GM12878 (cell line): ENCODE measurements at regions not wholly inside any gene's neighbourhood (a gene's known extent, or its start where the extent isn't known, plus 50 kb on each side); places are given as distances from the start of the nearest gene placed in this dataset.

Source experiments
- ATAC-seq: fragments of 200-7000 bp; cut with Tn5 transposase; 3 replicates; pipeline ENCODE4 v1.9.1; 2020; ENCODE audit warnings: mild to moderate bottlenecking, moderate library complexity
- BruUV-seq: library from RNA; stranded (reverse); fragments of 400-500 nt; replicated peaks from 2 replicates; lab custom pipeline; 2021; lab: Mats Ljungman, UMichigan
- CTCF ChIA-PET: fragments of 300-600 bp; sonication (Branson Sonifier 250); formaldehyde crosslinking; extraction: SDS; loops from one replicate; lab custom pipeline; 2021; ENCODE audit warnings: inconsistent platforms; lab: Yijun Ruan, JAX
- POLR2A ChIA-PET: fragments of 350-600 bp; formaldehyde crosslinking; extraction: SDS; loops from one replicate; lab custom pipeline; 2021; ENCODE audit warnings: inconsistent platforms; lab: Charles Lee
- RAD21 ChIA-PET: fragments of 300-600 bp; sonication (Branson Sonifier 250); formaldehyde crosslinking; loops from one replicate; lab custom pipeline; 2023; ENCODE audit warnings: antibody characterized with exemption; ENCODE audit not compliant: unreplicated experiment; lab: Charles Lee
- SMC1A ChIA-PET: fragments of 300-600 bp; sonication (Branson Sonifier 250); formaldehyde crosslinking; loops from one replicate; lab custom pipeline; 2023; ENCODE audit not compliant: unreplicated experiment, uncharacterized antibody; lab: Charles Lee
- DNase-seq: peaks from one replicate; pipeline ENCODE4 v3.0.0-alpha.2; 2011; ENCODE audit warnings: low read depth, low spot score
- FAIRE-seq: peaks from 3 replicates; lab custom pipeline; 2011; peaks lifted over from hg19 to GRCh38; lab: Jason Lieb, UNC
- H2AFZ ChIP-seq: 2 replicates; pipeline ENCODE4 v1.6.0; 2011; ENCODE audit warnings: low read depth, low read length, control low read depth; ENCODE audit not compliant: control insufficient read depth
- H3K27ac ChIP-seq: 2 replicates; pipeline ENCODE4 v1.5.1; 2011; ENCODE audit warnings: control low read depth; ENCODE audit not compliant: control insufficient read depth, insufficient read depth
- H3K27me3 ChIP-seq, 2 experiments: replicated peaks in 1 of 2; 2 replicates each; pipeline versions ENCODE4 v1.6.0 to v1.6.1; 2011; ENCODE audit warnings: low read length in 1 of 2; ENCODE audit not compliant: control insufficient read depth in 2 of 2, insufficient read depth in 2 of 2
- H3K36me3 ChIP-seq, 2 experiments: 2 replicates each; pipeline ENCODE4 v1.5.1; 2011; ENCODE audit warnings: low read length in 1 of 2; ENCODE audit not compliant: control insufficient read depth in 2 of 2, insufficient read depth in 2 of 2
- H3K4me1 ChIP-seq: 2 replicates; pipeline ENCODE4 v1.6.1; 2011; ENCODE audit warnings: mild to moderate bottlenecking, low read length, moderate library complexity, mixed read lengths; ENCODE audit not compliant: control insufficient read depth, insufficient read depth
- H3K4me2 ChIP-seq: 2 replicates; pipeline ENCODE4 v1.6.0; 2011; ENCODE audit warnings: control low read depth; ENCODE audit not compliant: control insufficient read depth, insufficient read depth
- H3K4me3 ChIP-seq: fragments of 200-600 bp; sonication (generic); 2 replicates; pipeline ENCODE4 v1.5.1; 2016
- H3K79me2 ChIP-seq: 2 replicates; pipeline ENCODE4 v1.6.0; 2011; ENCODE audit warnings: low read length; ENCODE audit not compliant: control insufficient read depth, insufficient read depth
- H3K9ac ChIP-seq: 2 replicates; pipeline ENCODE4 v1.8.0; 2011; ENCODE audit warnings: low read length, control low read depth, mixed read lengths; ENCODE audit not compliant: control insufficient read depth, insufficient read depth
- H3K9me3 ChIP-seq: replicated peaks from 3 replicates; pipeline ENCODE4 v1.5.1; 2011; ENCODE audit warnings: mild to moderate bottlenecking, low read length; ENCODE audit not compliant: control insufficient read depth, insufficient read depth
- H4K20me1 ChIP-seq: 2 replicates; pipeline ENCODE4 v1.6.0; 2011; ENCODE audit not compliant: control insufficient read depth, insufficient read depth
- BRCA1 ChIP-seq: IDR thresholded peaks from 2 replicates; pipeline ENCODE4 v1.6.1; 2011; ENCODE audit warnings: low read depth, low read length, improper control_type of control experiment
- CBX3 ChIP-seq: fragments of 200-600 bp; sonication (generic); IDR thresholded peaks from 2 replicates; pipeline ENCODE4 v1.6.1; 2016; ENCODE audit warnings: low read depth, borderline replicate concordance
- EGR1 ChIP-seq, 2 experiments: IDR thresholded peaks; 1 replicate in 1 of 2; 2 replicates in 1 of 2; pipeline ENCODE4 v1.6.1; 2011 to 2012; ENCODE audit warnings: low read depth in 2 of 2, low read length in 2 of 2, borderline replicate concordance in 1 of 2, mild to moderate bottlenecking in 1 of 2, moderate library complexity in 1 of 2
- HCFC1 ChIP-seq: fragments of 150-350 bp; IDR thresholded peaks from 2 replicates; pipeline ENCODE4 v1.6.1; 2014; ENCODE audit warnings: low read length
- KAT2A ChIP-seq: conservative IDR thresholded peaks from 2 replicates; pipeline ENCODE4 v1.6.1; 2011; ENCODE audit warnings: low read depth, low read length; ENCODE audit not compliant: control insufficient read depth
- MEF2B ChIP-seq: fragments of 450-650 bp; IDR thresholded peaks from 2 replicates; pipeline ENCODE4 v1.6.1; 2018; ENCODE audit warnings: mild to moderate bottlenecking, moderate library complexity; ENCODE audit not compliant: partially characterized antibody, poor library complexity, severe bottlenecking
- NFYA ChIP-seq: IDR thresholded peaks from 2 replicates; pipeline ENCODE4 v1.6.1; 2011; ENCODE audit warnings: low read depth, mild to moderate bottlenecking, low read length, improper control_type of control experiment, borderline replicate concordance
- PAX5 ChIP-seq: IDR thresholded peaks from 2 replicates; pipeline ENCODE4 v1.6.1; 2011; ENCODE audit warnings: low read depth, low read length, borderline replicate concordance
- TBL1XR1 ChIP-seq: IDR thresholded peaks from 2 replicates; pipeline ENCODE4 v1.6.1; 2012; ENCODE audit warnings: low read depth, low read length, improper control_type of control experiment
- WGBS: methylation state at CpG from one replicate; pipeline ENCODE4 v1.1.6; 2016; ENCODE audit warnings: low lambda C conversion rate; ENCODE audit not compliant: insufficient replicate concordance, insufficient coverage; ENCODE audit errors: missing lambda C conversion rate; 5-methylcytosine and 5-hydroxymethylcytosine counted together
- in situ Hi-C: fragments of 300-500 bp; cut with MboI; formaldehyde crosslinking; loops from 9 replicates; pipeline ENCODE4 v1.14.3; 2018; ENCODE audit warnings: mixed read lengths
- intact Hi-C: fragments of 100-400 bp; cut with micrococcal nuclease; formaldehyde crosslinking; loops from one replicate; pipeline ENCODE4 v1.14.2; 2022; ENCODE audit not compliant: unreplicated experiment
- TF ChIP-seq, protein P1 (sequence below): fragments of 450-650 bp; IDR thresholded peaks from 2 replicates; pipeline ENCODE4 v1.6.1; 2018; ENCODE audit warnings: mild to moderate bottlenecking, low read depth, moderate library complexity; ENCODE audit not compliant: partially characterized antibody
- TF ChIP-seq, protein P2 (sequence below): fragments of 150-350 bp; IDR thresholded peaks from 2 replicates; pipeline ENCODE4 v1.6.1; 2016; ENCODE audit warnings: low read depth, low read length
- TF ChIP-seq, protein P3 (sequence below): fragments of 450-650 bp; IDR thresholded peaks from 2 replicates; pipeline ENCODE4 v1.6.1; 2017; ENCODE audit warnings: low read depth, mild to moderate bottlenecking, moderate library complexity
- TF ChIP-seq, protein P4 (sequence below): fragments of 450-650 bp; IDR thresholded peaks from 2 replicates; pipeline ENCODE4 v1.6.1; 2017; ENCODE audit warnings: antibody characterized with exemption, mild to moderate bottlenecking, moderate library complexity

DNA sequence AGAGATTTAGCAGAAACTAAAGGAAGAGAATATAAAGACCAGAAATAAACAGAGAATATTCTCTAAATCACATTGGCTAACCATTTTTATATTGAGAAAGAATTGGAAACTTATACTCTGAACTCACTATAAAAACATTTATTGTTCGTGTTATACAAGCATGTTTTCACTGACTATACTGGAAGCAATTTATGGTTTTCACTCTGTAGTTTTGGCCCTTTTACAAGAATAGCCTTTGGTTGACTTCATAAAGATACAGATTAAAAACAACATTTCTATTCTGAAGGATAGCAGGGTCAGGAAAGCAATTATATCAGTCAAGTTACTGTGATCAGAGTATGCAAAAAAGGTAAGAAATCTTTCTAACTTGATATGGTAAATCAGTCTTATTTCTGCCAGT is 965.7 kb upstream of the FAT3 start:
- Histone ChIP-seq H4K20me1 (no peaks in the 10 kb centered on the region), H3K4me2 (no peak overlapping the region), H3K9me3 (no peaks in the 10 kb centered on the region), H3K36me3 (no peaks in the 10 kb centered on the region), H3K4me1 (no peaks in the 10 kb centered on the region), H3K27ac (no peak overlapping the region), H3K79me2 (no peaks in the 10 kb centered on the region), H2AFZ (no peak overlapping the region), H3K9ac (no peak overlapping the region), H3K27me3 (no peaks in the 10 kb centered on the region), H3K4me3 (no peak overlapping the region)
- ChIA-PET CTCF (interaction anchor here (3.2 kb wide), 1 partner anchor 11 kb away, joined by 13 read pairs; no protein-coding TSS in a partner anchor), RAD21 (no interaction called here), POLR2A (no interaction called here), SMC1A (no interaction called here)
- FAIRE-seq (no peak), ATAC-seq (no peak), DNase-seq (no peak)
- in situ Hi-C loops = no loop called here
- no TSS peak for BruUV-seq
- intact Hi-C loops = no loop called here
- 5% methylated on average over 1 of the region's 1 CpG for WGBS
- TF ChIP-seq, protein P1, sequence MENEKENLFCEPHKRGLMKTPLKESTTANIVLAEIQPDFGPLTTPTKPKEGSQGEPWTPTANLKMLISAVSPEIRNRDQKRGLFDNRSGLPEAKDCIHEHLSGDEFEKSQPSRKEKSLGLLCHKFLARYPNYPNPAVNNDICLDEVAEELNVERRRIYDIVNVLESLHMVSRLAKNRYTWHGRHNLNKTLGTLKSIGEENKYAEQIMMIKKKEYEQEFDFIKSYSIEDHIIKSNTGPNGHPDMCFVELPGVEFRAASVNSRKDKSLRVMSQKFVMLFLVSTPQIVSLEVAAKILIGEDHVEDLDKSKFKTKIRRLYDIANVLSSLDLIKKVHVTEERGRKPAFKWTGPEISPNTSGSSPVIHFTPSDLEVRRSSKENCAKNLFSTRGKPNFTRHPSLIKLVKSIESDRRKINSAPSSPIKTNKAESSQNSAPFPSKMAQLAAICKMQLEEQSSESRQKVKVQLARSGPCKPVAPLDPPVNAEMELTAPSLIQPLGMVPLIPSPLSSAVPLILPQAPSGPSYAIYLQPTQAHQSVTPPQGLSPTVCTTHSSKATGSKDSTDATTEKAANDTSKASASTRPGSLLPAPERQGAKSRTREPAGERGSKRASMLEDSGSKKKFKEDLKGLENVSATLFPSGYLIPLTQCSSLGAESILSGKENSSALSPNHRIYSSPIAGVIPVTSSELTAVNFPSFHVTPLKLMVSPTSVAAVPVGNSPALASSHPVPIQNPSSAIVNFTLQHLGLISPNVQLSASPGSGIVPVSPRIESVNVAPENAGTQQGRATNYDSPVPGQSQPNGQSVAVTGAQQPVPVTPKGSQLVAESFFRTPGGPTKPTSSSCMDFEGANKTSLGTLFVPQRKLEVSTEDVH = no peak
- TF ChIP-seq NFYA = no peak
- no peak for TF ChIP-seq BRCA1
- TF ChIP-seq PAX5 = no peak
- TF ChIP-seq, protein P2, sequence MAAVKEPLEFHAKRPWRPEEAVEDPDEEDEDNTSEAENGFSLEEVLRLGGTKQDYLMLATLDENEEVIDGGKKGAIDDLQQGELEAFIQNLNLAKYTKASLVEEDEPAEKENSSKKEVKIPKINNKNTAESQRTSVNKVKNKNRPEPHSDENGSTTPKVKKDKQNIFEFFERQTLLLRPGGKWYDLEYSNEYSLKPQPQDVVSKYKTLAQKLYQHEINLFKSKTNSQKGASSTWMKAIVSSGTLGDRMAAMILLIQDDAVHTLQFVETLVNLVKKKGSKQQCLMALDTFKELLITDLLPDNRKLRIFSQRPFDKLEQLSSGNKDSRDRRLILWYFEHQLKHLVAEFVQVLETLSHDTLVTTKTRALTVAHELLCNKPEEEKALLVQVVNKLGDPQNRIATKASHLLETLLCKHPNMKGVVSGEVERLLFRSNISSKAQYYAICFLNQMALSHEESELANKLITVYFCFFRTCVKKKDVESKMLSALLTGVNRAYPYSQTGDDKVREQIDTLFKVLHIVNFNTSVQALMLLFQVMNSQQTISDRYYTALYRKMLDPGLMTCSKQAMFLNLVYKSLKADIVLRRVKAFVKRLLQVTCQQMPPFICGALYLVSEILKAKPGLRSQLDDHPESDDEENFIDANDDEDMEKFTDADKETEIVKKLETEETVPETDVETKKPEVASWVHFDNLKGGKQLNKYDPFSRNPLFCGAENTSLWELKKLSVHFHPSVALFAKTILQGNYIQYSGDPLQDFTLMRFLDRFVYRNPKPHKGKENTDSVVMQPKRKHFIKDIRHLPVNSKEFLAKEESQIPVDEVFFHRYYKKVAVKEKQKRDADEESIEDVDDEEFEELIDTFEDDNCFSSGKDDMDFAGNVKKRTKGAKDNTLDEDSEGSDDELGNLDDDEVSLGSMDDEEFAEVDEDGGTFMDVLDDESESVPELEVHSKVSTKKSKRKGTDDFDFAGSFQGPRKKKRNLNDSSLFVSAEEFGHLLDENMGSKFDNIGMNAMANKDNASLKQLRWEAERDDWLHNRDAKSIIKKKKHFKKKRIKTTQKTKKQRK = no peak
- TF ChIP-seq, protein P3, sequence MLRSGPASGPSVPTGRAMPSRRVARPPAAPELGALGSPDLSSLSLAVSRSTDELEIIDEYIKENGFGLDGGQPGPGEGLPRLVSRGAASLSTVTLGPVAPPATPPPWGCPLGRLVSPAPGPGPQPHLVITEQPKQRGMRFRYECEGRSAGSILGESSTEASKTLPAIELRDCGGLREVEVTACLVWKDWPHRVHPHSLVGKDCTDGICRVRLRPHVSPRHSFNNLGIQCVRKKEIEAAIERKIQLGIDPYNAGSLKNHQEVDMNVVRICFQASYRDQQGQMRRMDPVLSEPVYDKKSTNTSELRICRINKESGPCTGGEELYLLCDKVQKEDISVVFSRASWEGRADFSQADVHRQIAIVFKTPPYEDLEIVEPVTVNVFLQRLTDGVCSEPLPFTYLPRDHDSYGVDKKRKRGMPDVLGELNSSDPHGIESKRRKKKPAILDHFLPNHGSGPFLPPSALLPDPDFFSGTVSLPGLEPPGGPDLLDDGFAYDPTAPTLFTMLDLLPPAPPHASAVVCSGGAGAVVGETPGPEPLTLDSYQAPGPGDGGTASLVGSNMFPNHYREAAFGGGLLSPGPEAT = no peak
- TF ChIP-seq HCFC1 = no peak
- no peak for TF ChIP-seq CBX3
- TF ChIP-seq, protein P4, sequence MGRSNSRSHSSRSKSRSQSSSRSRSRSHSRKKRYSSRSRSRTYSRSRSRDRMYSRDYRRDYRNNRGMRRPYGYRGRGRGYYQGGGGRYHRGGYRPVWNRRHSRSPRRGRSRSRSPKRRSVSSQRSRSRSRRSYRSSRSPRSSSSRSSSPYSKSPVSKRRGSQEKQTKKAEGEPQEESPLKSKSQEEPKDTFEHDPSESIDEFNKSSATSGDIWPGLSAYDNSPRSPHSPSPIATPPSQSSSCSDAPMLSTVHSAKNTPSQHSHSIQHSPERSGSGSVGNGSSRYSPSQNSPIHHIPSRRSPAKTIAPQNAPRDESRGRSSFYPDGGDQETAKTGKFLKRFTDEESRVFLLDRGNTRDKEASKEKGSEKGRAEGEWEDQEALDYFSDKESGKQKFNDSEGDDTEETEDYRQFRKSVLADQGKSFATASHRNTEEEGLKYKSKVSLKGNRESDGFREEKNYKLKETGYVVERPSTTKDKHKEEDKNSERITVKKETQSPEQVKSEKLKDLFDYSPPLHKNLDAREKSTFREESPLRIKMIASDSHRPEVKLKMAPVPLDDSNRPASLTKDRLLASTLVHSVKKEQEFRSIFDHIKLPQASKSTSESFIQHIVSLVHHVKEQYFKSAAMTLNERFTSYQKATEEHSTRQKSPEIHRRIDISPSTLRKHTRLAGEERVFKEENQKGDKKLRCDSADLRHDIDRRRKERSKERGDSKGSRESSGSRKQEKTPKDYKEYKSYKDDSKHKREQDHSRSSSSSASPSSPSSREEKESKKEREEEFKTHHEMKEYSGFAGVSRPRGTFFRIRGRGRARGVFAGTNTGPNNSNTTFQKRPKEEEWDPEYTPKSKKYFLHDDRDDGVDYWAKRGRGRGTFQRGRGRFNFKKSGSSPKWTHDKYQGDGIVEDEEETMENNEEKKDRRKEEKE = no peak
- no peak for TF ChIP-seq TBL1XR1
- TF ChIP-seq MEF2B = no peak
- no peak for TF ChIP-seq EGR1 (IDR thresholded peaks at IDR 0.05; ENCODE audit: borderline replicate concordance in 1 of 2, low read depth in 2 of 2, low read length in 2 of 2)
- TF ChIP-seq KAT2A = no peak
